ENCODE measurements at regions not wholly inside any gene's neighbourhood (a gene's known extent, or its start where the extent isn't known, plus 50 kb on each side); places are given as distances from the start of the nearest gene placed in this dataset.

DNA sequence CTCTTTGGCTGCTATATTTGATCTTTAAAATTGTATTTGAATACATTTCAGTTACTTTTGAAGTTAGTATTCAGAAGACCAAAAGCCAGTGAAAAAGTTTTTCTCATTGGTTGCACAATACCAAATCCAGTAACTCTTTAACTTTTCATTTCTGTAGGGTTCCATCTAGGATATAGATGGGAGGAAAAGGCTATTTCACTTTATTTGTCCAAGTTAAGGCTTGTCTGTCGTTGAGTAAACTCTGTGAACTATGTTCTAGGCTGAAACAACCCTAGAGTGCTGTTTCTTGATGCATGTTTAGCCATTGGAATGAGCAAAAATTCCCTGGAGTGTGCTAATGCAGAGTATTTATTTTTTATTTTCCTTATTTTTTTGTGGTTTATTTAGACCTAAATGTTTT is 834.7 kb upstream of the KCND2 start:
- TF ChIP-seq, protein P1, sequence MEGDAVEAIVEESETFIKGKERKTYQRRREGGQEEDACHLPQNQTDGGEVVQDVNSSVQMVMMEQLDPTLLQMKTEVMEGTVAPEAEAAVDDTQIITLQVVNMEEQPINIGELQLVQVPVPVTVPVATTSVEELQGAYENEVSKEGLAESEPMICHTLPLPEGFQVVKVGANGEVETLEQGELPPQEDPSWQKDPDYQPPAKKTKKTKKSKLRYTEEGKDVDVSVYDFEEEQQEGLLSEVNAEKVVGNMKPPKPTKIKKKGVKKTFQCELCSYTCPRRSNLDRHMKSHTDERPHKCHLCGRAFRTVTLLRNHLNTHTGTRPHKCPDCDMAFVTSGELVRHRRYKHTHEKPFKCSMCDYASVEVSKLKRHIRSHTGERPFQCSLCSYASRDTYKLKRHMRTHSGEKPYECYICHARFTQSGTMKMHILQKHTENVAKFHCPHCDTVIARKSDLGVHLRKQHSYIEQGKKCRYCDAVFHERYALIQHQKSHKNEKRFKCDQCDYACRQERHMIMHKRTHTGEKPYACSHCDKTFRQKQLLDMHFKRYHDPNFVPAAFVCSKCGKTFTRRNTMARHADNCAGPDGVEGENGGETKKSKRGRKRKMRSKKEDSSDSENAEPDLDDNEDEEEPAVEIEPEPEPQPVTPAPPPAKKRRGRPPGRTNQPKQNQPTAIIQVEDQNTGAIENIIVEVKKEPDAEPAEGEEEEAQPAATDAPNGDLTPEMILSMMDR (conservative IDR thresholded peaks at IDR 0.05; ENCODE audit: low read depth in 2 of 2): no peak
- TF ChIP-seq, protein P2, sequence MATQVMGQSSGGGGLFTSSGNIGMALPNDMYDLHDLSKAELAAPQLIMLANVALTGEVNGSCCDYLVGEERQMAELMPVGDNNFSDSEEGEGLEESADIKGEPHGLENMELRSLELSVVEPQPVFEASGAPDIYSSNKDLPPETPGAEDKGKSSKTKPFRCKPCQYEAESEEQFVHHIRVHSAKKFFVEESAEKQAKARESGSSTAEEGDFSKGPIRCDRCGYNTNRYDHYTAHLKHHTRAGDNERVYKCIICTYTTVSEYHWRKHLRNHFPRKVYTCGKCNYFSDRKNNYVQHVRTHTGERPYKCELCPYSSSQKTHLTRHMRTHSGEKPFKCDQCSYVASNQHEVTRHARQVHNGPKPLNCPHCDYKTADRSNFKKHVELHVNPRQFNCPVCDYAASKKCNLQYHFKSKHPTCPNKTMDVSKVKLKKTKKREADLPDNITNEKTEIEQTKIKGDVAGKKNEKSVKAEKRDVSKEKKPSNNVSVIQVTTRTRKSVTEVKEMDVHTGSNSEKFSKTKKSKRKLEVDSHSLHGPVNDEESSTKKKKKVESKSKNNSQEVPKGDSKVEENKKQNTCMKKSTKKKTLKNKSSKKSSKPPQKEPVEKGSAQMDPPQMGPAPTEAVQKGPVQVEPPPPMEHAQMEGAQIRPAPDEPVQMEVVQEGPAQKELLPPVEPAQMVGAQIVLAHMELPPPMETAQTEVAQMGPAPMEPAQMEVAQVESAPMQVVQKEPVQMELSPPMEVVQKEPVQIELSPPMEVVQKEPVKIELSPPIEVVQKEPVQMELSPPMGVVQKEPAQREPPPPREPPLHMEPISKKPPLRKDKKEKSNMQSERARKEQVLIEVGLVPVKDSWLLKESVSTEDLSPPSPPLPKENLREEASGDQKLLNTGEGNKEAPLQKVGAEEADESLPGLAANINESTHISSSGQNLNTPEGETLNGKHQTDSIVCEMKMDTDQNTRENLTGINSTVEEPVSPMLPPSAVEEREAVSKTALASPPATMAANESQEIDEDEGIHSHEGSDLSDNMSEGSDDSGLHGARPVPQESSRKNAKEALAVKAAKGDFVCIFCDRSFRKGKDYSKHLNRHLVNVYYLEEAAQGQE (IDR thresholded peaks at IDR 0.05; ENCODE audit: unreplicated experiment): no peak
- no peak for TF ChIP-seq EZH2 (IDR thresholded peaks at IDR 0.05; ENCODE audit: low read depth, unreplicated experiment)
- no peak for TF ChIP-seq POLR2AphosphoS5 (IDR thresholded peaks at IDR 0.05; ENCODE audit: low read depth)
- no peak for TF ChIP-seq EZH2phosphoT487 (IDR thresholded peaks at IDR 0.05; ENCODE audit: unreplicated experiment)
- no peak for TF ChIP-seq CREB1 (CRISPR knock-in tag; IDR thresholded peaks at IDR 0.05; ENCODE audit: low read depth)
- TF ChIP-seq, protein P3, sequence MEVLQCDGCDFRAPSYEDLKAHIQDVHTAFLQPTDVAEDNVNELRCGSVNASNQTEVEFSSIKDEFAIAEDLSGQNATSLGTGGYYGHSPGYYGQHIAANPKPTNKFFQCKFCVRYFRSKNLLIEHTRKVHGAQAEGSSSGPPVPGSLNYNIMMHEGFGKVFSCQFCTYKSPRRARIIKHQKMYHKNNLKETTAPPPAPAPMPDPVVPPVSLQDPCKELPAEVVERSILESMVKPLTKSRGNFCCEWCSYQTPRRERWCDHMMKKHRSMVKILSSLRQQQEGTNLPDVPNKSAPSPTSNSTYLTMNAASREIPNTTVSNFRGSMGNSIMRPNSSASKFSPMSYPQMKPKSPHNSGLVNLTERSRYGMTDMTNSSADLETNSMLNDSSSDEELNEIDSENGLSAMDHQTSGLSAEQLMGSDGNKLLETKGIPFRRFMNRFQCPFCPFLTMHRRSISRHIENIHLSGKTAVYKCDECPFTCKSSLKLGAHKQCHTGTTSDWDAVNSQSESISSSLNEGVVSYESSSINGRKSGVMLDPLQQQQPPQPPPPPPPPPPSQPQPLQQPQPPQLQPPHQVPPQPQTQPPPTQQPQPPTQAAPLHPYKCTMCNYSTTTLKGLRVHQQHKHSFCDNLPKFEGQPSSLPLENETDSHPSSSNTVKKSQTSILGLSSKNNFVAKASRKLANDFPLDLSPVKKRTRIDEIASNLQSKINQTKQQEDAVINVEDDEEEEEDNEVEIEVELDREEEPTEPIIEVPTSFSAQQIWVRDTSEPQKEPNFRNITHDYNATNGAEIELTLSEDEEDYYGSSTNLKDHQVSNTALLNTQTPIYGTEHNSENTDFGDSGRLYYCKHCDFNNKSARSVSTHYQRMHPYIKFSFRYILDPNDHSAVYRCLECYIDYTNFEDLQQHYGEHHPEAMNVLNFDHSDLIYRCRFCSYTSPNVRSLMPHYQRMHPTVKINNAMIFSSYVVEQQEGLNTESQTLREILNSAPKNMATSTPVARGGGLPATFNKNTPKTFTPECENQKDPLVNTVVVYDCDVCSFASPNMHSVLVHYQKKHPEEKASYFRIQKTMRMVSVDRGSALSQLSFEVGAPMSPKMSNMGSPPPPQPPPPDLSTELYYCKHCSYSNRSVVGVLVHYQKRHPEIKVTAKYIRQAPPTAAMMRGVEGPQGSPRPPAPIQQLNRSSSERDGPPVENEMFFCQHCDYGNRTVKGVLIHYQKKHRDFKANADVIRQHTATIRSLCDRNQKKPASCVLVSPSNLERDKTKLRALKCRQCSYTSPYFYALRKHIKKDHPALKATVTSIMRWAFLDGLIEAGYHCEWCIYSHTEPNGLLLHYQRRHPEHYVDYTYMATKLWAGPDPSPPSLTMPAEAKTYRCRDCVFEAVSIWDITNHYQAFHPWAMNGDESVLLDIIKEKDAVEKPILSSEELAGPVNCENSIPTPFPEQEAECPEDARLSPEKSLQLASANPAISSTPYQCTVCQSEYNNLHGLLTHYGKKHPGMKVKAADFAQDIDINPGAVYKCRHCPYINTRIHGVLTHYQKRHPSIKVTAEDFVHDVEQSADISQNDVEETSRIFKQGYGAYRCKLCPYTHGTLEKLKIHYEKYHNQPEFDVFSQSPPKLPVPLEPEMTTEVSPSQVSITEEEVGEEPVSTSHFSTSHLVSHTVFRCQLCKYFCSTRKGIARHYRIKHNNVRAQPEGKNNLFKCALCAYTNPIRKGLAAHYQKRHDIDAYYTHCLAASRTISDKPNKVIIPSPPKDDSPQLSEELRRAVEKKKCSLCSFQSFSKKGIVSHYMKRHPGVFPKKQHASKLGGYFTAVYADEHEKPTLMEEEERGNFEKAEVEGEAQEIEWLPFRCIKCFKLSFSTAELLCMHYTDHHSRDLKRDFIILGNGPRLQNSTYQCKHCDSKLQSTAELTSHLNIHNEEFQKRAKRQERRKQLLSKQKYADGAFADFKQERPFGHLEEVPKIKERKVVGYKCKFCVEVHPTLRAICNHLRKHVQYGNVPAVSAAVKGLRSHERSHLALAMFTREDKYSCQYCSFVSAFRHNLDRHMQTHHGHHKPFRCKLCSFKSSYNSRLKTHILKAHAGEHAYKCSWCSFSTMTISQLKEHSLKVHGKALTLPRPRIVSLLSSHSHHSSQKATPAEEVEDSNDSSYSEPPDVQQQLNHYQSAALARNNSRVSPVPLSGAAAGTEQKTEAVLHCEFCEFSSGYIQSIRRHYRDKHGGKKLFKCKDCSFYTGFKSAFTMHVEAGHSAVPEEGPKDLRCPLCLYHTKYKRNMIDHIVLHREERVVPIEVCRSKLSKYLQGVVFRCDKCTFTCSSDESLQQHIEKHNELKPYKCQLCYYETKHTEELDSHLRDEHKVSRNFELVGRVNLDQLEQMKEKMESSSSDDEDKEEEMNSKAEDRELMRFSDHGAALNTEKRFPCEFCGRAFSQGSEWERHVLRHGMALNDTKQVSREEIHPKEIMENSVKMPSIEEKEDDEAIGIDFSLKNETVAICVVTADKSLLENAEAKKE (CRISPR knock-in tag; IDR thresholded peaks at IDR 0.05): no peak
- TF ChIP-seq ZNF331 (CRISPR knock-in tag; IDR thresholded peaks at IDR 0.05; ENCODE audit: low read depth): no peak
- TF ChIP-seq STAT1 (IDR thresholded peaks at IDR 0.05; ENCODE audit: unreplicated experiment): no peak

Data from GM23338 (cell line).